IPS-15b (cell line): ENCODE measurements at regions not wholly inside any gene's neighbourhood (a gene's known extent, or its start where the extent isn't known, plus 50 kb on each side); places are given as distances from the start of the nearest gene placed in this dataset.

Experiments
- H3K27me3 ChIP-seq: one replicate; pipeline ENCODE4 v1.6.1; 2013; ENCODE audit warnings: low read length; ENCODE audit not compliant: control insufficient read depth, insufficient read depth
- H3K36me3 ChIP-seq: one replicate; pipeline ENCODE4 v1.6.1; 2013; ENCODE audit warnings: low read length; ENCODE audit not compliant: control insufficient read depth, insufficient read depth
- H3K4me1 ChIP-seq: one replicate; pipeline ENCODE4 v1.6.1; 2013; ENCODE audit warnings: mild to moderate bottlenecking, low read length; ENCODE audit not compliant: control insufficient read depth, insufficient read depth
- H3K4me3 ChIP-seq: one replicate; pipeline ENCODE4 v1.5.1; 2013; ENCODE audit warnings: low read depth, low read length
- H3K9ac ChIP-seq: one replicate; pipeline ENCODE4 v1.6.1; 2013; ENCODE audit warnings: low read depth, mild to moderate bottlenecking, low read length
- H3K9me3 ChIP-seq: one replicate; pipeline ENCODE4 v1.6.1; 2013; ENCODE audit warnings: mild to moderate bottlenecking, low read length; ENCODE audit not compliant: control insufficient read depth, insufficient read depth

DNA sequence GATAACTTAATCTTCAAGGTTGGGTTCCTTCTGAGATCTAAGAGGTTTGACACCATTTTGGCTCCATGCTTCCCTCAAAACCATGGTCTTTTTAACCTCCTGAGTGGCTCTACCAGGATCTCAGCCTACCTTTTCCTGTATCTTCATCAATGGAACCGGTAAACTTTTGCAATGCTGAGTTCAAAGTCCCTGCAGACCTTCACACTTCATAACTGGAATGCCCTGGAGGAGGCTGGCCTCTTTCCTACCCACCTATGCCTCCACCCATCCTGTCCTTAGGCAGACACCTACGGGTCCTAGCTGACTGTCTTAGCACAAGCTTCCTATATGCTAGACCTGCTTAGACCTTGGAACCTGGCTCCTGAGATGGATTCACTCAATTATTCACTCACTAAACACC, 89.5 kb upstream of the EEA1 start:
- no peak overlapping the region for H3K9ac ChIP-seq
- H3K4me1 ChIP-seq = peaks cover 4% of the 10 kb centered on the region
- H3K27me3 ChIP-seq = no peaks in the 10 kb centered on the region

DNA sequence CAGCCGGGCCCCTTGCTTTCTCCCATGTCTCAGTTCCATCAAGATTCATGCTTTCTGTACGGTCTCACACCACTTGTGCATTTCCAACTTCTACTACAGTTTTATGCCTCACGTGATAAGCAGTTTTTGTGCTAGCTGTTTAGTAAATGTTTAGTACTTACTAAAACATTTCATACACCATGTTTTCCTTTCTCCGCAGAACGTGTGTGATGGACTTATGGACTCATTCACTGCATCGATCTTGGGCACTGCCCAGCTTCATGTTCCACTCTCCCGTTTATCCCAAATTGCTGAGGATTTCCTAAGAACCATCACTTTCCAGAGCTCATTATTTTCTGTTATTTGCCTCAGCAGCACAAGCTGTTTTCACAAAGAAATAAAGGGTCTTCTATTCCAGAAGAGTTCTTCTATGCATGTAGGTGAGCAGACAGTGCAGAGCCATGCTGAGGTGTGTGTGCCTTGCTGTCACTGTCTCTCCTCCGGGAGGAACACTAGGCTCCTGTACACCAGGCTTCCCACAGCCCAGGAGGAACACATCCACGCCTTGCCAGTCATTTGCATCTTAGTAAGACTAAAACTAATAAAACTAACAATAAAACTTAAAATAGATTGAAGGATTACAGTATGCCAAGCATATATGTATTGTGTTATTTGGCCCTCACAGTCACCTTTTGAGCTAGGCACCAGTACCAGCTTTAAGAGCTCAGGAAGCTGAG, 90.3 kb upstream of the EEA1 start:
- Histone ChIP-seq H3K4me3 (no peak overlapping the region), H3K36me3 (no peaks in the 10 kb centered on the region), H3K27me3 (no peaks in the 10 kb centered on the region), H3K4me1 (peaks cover 4% of the 10 kb centered on the region), H3K9ac (no peak overlapping the region), H3K9me3 (no peaks in the 10 kb centered on the region)

More for the DNA sequence above, 89.5 kb upstream of the EEA1 start:
- Histone ChIP-seq H3K4me3 (no peak overlapping the region), H3K9me3 (no peaks in the 10 kb centered on the region), H3K36me3 (no peaks in the 10 kb centered on the region)

DNA sequence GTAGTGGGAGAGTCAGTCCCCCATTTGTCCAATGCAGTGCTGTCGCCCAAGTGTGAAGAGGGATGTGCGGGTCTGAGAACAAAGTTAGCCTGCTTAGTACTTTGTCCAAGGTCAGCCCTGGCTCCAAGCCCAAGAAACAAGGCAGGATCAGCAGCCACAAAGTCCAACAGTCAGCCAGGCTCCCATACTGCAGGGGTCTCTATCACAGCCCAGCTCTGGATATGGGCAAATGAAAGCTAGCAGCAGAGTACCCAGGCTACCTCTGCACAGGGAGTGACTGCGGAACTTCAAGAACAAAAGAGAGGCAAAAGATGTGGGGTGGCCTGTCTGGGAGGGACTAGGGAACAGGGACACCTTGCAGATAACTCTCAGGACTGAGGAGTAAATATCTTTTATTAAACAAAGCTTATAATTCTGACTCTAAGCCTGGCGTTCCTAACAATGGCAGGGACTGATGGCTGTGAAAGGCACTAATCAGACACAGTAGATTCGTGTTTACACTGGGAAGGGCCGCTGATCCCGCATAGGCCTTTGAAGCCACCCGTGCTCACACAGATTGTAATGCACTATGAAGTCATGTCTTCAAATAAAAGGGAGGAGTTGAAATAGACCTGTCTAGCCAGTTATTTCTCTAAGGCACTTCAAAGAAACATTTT, 91.0 kb upstream of the EEA1 start:
- Histone ChIP-seq H3K4me3 (no peak overlapping the region), H3K27me3 (no peaks in the 10 kb centered on the region), H3K36me3 (no peaks in the 10 kb centered on the region), H3K9ac (no peak overlapping the region), H3K4me1 (peaks cover 4% of the 10 kb centered on the region), H3K9me3 (no peaks in the 10 kb centered on the region)

DNA sequence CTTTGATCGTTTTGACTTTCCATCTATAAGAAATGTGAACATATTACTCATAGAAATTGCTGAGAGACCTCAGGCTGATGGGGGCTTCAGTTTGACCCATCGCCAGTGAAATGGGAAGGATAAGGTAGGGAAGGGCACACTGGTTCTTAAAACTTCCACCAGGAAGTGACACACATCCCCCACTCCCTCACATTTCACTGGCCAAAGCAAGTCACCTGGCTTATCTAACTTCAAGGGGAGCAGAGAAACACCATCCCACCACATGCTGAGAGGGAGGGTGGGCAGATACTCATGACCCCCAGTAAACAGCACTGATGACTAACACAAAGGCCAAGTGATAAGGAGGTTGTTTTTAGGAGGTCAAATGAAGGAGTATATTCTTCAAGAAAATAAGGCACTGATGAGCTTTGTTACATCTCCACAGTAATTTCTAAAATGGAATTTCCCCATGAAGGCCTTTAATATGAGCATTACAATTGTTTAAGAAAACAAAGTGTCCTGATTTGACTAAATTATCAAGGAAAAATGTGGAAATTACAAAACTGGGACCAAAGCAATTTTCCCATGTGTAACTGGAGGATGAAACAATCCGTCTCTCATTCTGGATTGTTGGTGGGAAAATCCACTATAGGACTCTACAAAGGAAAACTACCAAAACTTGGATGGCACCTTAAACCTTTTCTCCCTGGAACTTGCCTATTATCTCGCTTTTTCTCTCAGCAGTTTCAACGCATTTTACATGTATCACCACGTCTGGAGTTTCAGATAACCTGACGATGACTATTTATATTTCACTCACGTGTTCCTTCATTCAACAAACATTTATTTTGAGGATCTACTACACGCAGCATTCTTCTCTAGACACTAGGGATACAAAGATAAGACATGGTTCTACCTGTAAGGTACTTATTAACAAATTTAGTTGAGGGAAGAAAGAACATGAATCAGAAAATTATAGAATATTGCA, 91.8 kb upstream of the EEA1 start:
- Histone ChIP-seq H3K4me3 (no peak overlapping the region), H3K9me3 (no peaks in the 10 kb centered on the region), H3K4me1 (peaks cover 4% of the 10 kb centered on the region), H3K27me3 (no peaks in the 10 kb centered on the region), H3K36me3 (no peaks in the 10 kb centered on the region), H3K9ac (no peak overlapping the region)

DNA sequence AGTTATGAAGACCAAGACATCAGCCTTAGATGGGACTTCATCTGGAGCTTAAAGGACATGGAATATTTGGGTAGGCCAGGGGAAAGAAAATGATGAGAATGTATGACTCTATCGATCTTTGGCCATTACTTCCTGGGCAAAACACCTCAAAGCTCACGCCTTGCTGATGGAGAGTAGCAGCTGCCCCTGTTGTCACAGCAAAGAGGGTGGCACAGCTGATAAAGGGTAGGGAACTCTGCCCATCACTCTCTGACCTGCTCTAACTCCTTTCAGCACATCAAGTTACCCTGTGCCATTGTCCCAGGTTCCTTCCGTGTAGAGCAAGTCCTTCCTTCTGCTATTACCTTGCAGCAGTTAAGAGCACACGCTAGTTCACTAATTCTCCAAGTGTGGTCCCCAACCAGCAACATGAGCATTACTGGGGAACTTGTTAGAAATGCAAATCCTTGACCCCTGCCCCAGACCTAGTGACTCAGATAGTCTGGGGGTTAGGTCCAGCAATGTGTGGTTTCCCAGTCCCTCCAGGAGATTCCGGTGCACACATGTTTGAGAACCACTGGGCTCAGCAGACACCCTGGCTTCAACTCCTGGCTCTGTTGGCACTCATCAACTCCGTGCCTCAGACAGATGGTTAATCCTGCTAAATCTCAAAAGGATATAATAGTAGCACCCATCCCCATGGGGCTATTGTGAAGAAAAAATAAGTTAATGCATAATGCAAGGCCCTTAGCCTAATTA, 93.7 kb upstream of the EEA1 start:
- H3K4me1 ChIP-seq = peaks cover 4% of the 10 kb centered on the region

DNA sequence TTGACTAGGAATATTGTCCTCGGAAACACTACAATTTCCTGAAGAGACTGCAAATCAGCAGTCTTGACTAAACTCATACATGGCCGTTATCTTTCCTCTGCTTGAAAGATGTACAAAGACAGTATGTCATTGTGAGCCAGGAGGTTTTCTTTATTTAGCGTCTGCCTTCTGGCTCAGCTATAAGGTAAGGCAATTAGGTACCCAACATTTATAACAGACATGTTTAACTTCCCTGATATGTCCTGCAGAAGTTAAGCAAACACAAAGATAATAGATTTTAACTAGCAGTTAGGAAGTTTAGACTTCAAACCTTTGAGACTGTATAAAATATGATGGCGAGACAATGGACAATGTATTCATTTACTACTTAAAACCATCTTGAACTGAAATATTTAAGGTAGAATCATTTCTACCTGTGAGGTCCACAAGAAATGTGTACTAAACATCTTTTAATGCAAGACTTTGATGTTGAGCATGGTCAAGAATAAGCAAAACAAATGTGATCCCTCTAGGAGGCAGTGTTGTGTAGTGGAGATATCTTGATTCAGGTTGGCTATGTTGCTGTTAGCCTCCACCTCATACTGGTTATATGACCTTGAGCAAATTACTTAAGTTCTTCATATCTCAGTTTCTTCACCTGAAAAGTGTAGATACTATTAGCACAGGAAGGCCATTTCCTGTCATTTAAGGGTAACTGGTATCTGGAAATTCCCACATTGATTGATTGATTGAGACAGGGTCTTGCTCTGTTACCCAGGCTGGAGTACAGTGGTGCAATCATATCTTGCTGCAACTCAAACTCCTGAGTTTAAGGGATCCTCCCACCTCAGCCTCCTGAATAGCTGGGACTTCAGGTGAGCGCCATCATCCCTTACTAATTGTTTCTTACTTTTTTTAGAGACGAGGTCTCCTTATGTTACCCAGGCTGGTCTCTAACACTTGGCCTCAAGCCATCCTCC, 96.3 kb upstream of the EEA1 start:
- Histone ChIP-seq H3K27me3 (no peaks in the 10 kb centered on the region), H3K4me1 (peaks cover 2% of the 10 kb centered on the region), H3K9me3 (no peaks in the 10 kb centered on the region), H3K9ac (no peak overlapping the region), H3K36me3 (no peaks in the 10 kb centered on the region), H3K4me3 (no peak overlapping the region)

More for the DNA sequence above, 93.7 kb upstream of the EEA1 start:
- Histone ChIP-seq H3K9ac (no peak overlapping the region), H3K27me3 (no peaks in the 10 kb centered on the region), H3K36me3 (no peaks in the 10 kb centered on the region), H3K9me3 (no peaks in the 10 kb centered on the region), H3K4me3 (no peak overlapping the region)

DNA sequence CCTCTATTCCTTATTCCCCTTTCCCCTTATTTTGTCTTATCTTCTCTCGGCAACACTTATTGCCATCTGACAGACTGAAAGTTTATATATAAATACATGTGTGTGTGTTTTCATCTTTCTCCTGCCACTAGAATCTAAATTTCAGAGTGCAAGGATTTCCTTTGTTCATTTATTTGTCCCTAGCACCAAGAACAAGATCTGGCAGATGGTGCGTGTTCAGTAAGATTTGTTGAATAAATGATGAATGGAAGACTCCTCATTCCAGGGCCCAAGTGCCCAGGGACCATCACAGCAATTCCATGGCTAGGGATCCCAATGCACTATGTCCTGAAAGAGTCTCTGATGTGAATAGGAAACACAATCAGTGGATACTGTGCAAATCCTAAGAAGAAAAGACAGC, 97.9 kb upstream of the EEA1 start:
- H3K36me3 ChIP-seq = no peaks in the 10 kb centered on the region
- no peak overlapping the region for H3K9ac ChIP-seq
- H3K4me3 ChIP-seq = no peak overlapping the region
- no peaks in the 10 kb centered on the region for H3K4me1 ChIP-seq
- H3K9me3 ChIP-seq = no peaks in the 10 kb centered on the region
- H3K27me3 ChIP-seq = no peaks in the 10 kb centered on the region

DNA sequence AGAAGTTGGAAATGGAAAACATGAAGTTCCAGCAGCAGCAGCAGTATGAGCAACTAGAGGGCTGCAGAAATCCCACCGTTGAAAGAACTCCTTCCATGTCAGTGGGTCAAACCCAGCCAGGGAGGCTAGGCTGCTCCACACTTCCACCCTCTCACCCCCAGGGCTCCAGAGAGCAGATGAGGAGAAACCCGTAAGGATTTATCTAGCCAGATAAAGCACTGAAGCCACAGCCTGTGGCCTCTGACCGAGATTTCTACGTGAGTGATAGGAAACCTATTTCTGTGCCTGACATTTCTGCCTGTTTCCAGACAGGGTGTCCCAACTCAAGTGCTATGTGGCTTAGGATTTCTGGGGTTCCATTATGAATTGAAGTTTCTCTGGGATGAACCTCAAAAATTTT, 100.0 kb upstream of the EEA1 start:
- H3K36me3 ChIP-seq = no peaks in the 10 kb centered on the region
- H3K27me3 ChIP-seq = no peaks in the 10 kb centered on the region
- no peak overlapping the region for H3K4me3 ChIP-seq
- no peaks in the 10 kb centered on the region for H3K9me3 ChIP-seq
- H3K4me1 ChIP-seq = no peaks in the 10 kb centered on the region
- no peak overlapping the region for H3K9ac ChIP-seq

DNA sequence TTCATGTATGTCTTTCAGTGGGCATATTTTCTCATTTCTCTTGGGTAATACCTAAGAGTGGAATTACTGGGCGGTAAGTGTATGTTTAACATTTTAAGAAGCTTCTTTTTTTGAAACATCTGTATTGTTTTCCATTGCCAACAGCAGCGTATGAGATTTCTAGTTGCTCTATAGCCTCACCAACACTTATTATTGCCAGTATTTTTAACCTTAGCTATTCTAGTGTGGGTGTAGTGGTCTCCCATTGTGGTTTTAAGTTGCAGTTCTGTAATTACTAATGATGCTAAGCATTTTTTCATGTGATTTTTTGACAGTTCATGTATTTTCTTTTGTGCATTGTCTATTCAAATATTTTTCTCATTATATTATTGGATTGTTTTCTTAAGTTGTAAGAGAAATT, 101.9 kb upstream of the EEA1 start:
- Histone ChIP-seq H3K4me3 (no peak overlapping the region), H3K9me3 (no peaks in the 10 kb centered on the region), H3K9ac (no peak overlapping the region), H3K4me1 (no peaks in the 10 kb centered on the region), H3K27me3 (no peaks in the 10 kb centered on the region), H3K36me3 (no peaks in the 10 kb centered on the region)

DNA sequence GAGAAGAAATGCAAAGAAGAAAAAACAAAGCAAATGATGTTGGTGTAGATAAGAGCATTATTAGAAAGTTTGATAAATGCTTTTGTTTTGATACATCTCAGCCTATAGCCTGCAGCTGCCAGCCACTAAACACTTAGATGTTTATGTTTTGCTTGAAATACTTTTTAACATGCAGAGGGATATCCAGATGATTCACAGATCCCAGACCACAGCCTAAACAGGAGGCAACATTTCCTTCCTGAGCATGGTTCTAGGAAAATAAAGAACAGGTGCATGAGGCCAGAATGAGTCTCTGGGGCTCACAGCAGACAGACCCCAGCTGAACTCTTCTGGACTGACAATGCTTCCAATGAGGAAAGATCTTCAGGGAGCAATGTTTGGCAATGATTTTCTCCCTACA, 103.7 kb upstream of the EEA1 start:
- Histone ChIP-seq H3K9me3 (no peaks in the 10 kb centered on the region), H3K27me3 (no peaks in the 10 kb centered on the region), H3K4me3 (no peak overlapping the region), H3K4me1 (no peaks in the 10 kb centered on the region), H3K36me3 (no peaks in the 10 kb centered on the region), H3K9ac (no peak overlapping the region)
